Neuronal stem cell (in vitro differentiated cells): ENCODE measurements at regions not wholly inside any gene's neighbourhood (a gene's known extent, or its start where the extent isn't known, plus 50 kb on each side); places are given as distances from the start of the nearest gene placed in this dataset.

Source experiments
- DNase-seq: peaks from one replicate; pipeline ENCODE4 v3.0.0-alpha.2; 2013; ENCODE audit warnings: low spot score
- H2AFZ ChIP-seq: one replicate; pipeline ENCODE4 v1.6.1; 2013; ENCODE audit warnings: mild to moderate bottlenecking, low read length, inconsistent platforms
- H2AK5ac ChIP-seq: 2 replicates; pipeline ENCODE4 v1.6.1; 2013; ENCODE audit warnings: low read depth, mild to moderate bottlenecking, inconsistent platforms, low read length, moderate library complexity, mixed read lengths
- H2BK120ac ChIP-seq: 2 replicates; pipeline ENCODE4 v1.6.1; 2013; ENCODE audit warnings: low read depth, mild to moderate bottlenecking, inconsistent platforms, low read length, moderate library complexity, mixed read lengths
- H2BK12ac ChIP-seq: one replicate; pipeline ENCODE4 v1.6.1; 2013; ENCODE audit warnings: low read length, inconsistent platforms
- H2BK15ac ChIP-seq: 2 replicates; pipeline ENCODE4 v1.6.1; 2013; ENCODE audit warnings: mild to moderate bottlenecking, low read length, inconsistent platforms, mixed read lengths
- H2BK5ac ChIP-seq: one replicate; pipeline ENCODE4 v1.6.1; 2013; ENCODE audit warnings: inconsistent platforms, mild to moderate bottlenecking, low read length, moderate library complexity
- H3K14ac ChIP-seq: one replicate; pipeline ENCODE4 v1.6.1; 2013; ENCODE audit warnings: low read length, inconsistent platforms
- H3K18ac ChIP-seq: 2 replicates; pipeline ENCODE4 v1.6.1; 2013; ENCODE audit warnings: low read length, inconsistent platforms
- H3K23ac ChIP-seq: 2 replicates; pipeline ENCODE4 v1.6.1; 2013; ENCODE audit warnings: low read depth, mild to moderate bottlenecking, mixed read lengths, low read length, inconsistent platforms; ENCODE audit not compliant: poor library complexity
- H3K27ac ChIP-seq: replicated peaks from 3 replicates; pipeline ENCODE4 v1.5.1; 2013; ENCODE audit warnings: low read length, inconsistent platforms
- H3K27me3 ChIP-seq, 3 experiments: 2 replicates each; pipeline ENCODE4 v1.6.1; 2013; ENCODE audit warnings: low read length in 3 of 3, mild to moderate bottlenecking in 2 of 3, inconsistent platforms in 1 of 3, low read depth in 1 of 3, mixed read lengths in 1 of 3, moderate library complexity in 1 of 3; ENCODE audit not compliant: control insufficient read depth in 3 of 3, insufficient read depth in 3 of 3
- H3K36me3 ChIP-seq, 2 donors: replicated peaks in 1 of 2; 2 replicates each; pipeline ENCODE4 v1.6.1; 2013; ENCODE audit warnings: low read length in 2 of 2; ENCODE audit not compliant: control insufficient read depth in 2 of 2, insufficient read depth in 2 of 2
- H3K4ac ChIP-seq: 2 replicates; pipeline ENCODE4 v1.6.1; 2013; ENCODE audit warnings: inconsistent platforms, mild to moderate bottlenecking, low read length, moderate library complexity
- H3K4me1 ChIP-seq, 2 donors: 1 replicate in 1 of 2; 2 replicates in 1 of 2; pipeline ENCODE4 v1.6.1; 2013; ENCODE audit warnings: low read length in 2 of 2, low read depth in 1 of 2; ENCODE audit not compliant: control insufficient read depth in 2 of 2, insufficient read depth in 1 of 2
- H3K4me2 ChIP-seq: one replicate; pipeline ENCODE4 v1.6.1; 2013; ENCODE audit warnings: mild to moderate bottlenecking, low read length, inconsistent platforms; ENCODE audit not compliant: insufficient read depth, poor library complexity, severe bottlenecking
- H3K4me3 ChIP-seq, 2 donors: 2 replicates each; pipeline ENCODE4 v1.5.1; 2013; ENCODE audit warnings: low read length in 2 of 2, mild to moderate bottlenecking in 2 of 2, inconsistent platforms in 1 of 2, moderate library complexity in 1 of 2
- H3K79me1 ChIP-seq: one replicate; pipeline ENCODE4 v1.6.1; 2013; ENCODE audit warnings: low read depth, mild to moderate bottlenecking, inconsistent platforms, low read length, moderate library complexity
- H3K9ac ChIP-seq: one replicate; pipeline ENCODE4 v1.6.1; 2013; ENCODE audit warnings: mild to moderate bottlenecking, low read depth, low read length, inconsistent platforms; ENCODE audit not compliant: poor library complexity
- H3K9me3 ChIP-seq, 2 donors: replicated peaks in 1 of 2; 2 replicates each; pipeline versions ENCODE3 to v1.6.1; 2013; ENCODE audit warnings: low read length in 2 of 2, mild to moderate bottlenecking in 2 of 2, inconsistent platforms in 1 of 2, low read depth in 1 of 2, mixed read lengths in 1 of 2, moderate library complexity in 1 of 2; ENCODE audit not compliant: control insufficient read depth in 2 of 2, insufficient read depth in 1 of 2
- H4K8ac ChIP-seq: one replicate; pipeline ENCODE4 v1.6.1; 2013; ENCODE audit warnings: low read depth, mild to moderate bottlenecking, inconsistent platforms, low read length, moderate library complexity
- H4K91ac ChIP-seq: one replicate; pipeline ENCODE4 v1.6.1; 2013; ENCODE audit warnings: low read length, low read depth, mild to moderate bottlenecking, inconsistent platforms; ENCODE audit not compliant: poor library complexity
- WGBS, 2 donors: extraction: QIAGEN DNeasy Blood & Tissue Kit; methylation state at CpG; one replicate each; pipeline ENCODE4 v1.1.7; 2013; ENCODE audit warnings: missing lambda C conversion rate in 2 of 2, mixed read lengths in 1 of 2; ENCODE audit not compliant: insufficient read length in 2 of 2, insufficient replicate concordance in 1 of 2; ENCODE audit errors: extremely low coverage in 2 of 2; 5-methylcytosine and 5-hydroxymethylcytosine counted together

- Histone ChIP-seq H3K4me1 (peaks cover 20 to 35% of the 10 kb centered on the region in 2 donors), H3K4ac (no peak overlapping the region), H3K9ac (no peak overlapping the region), H3K9me3 (no peaks in the 10 kb centered on the region), H2BK120ac (no peak overlapping the region), H3K27me3 (no peaks in the 10 kb centered on the region), H3K18ac (peak overlapping the region; percentile 67), H3K79me1 (no peaks in the 10 kb centered on the region), H2BK12ac (no peak overlapping the region), H3K4me2 (peak overlapping the region; percentile 28), H2AFZ (peak overlapping the region; percentile 43), H4K91ac (no peak overlapping the region), H3K36me3 (no peaks in the 10 kb centered on the region), H2BK15ac (peak overlapping the region; percentile 10), H3K14ac (peak overlapping the region; percentile 73), H2BK5ac (no peak overlapping the region), H2AK5ac (peak overlapping the region; percentile 21), H3K4me3 (no peak overlapping the region), H4K8ac (no peak overlapping the region), H3K27ac (no peak overlapping the region), H3K23ac (no peak overlapping the region)
- WGBS, 2 donors = no CpG with 5 or more reads among the region's 15 CpGs
- no peak for DNase-seq
Observed at GRCh38 chr1:38269923-38270848, 223.6 kb upstream of the POU3F1 start.

GRCh38 chr1:38268226-38268625 lies 221.6 kb upstream of the POU3F1 start:
- Histone ChIP-seq H3K27me3 (peaks cover 0 to 8% (median 0%) of the 10 kb centered on the region in 3 experiments), H3K14ac (no peak overlapping the region), H2BK120ac (no peak overlapping the region), H3K9ac (no peak overlapping the region), H2AFZ (no peak overlapping the region), H3K9me3 (no peaks in the 10 kb centered on the region), H3K79me1 (no peaks in the 10 kb centered on the region), H3K4me3 (no peak overlapping the region), H3K18ac (peak overlapping the region; percentile 20), H2BK5ac (no peak overlapping the region), H2AK5ac (no peak overlapping the region), H3K27ac (no peak overlapping the region), H2BK15ac (no peak overlapping the region), H3K23ac (no peak overlapping the region), H4K91ac (no peak overlapping the region), H3K36me3 (no peaks in the 10 kb centered on the region), H3K4me2 (no peak overlapping the region), H3K4ac (no peak overlapping the region), H3K4me1 (peaks cover 14 to 20% of the 10 kb centered on the region in 2 donors), H2BK12ac (no peak overlapping the region), H4K8ac (no peak overlapping the region)
- whole genome bisulfite sequencing, 2 donors = no CpG with 5 or more reads among the region's 4 CpGs
- DNase-seq = no peak

- Histone ChIP-seq H3K23ac (no peak overlapping the region), H3K9me3 (no peaks in the 10 kb centered on the region), H3K4me1 (peaks cover 13 to 14% of the 10 kb centered on the region in 2 donors), H2BK120ac (no peak overlapping the region), H3K27ac (no peak overlapping the region), H2AK5ac (no peak overlapping the region), H4K8ac (no peak overlapping the region), H3K9ac (no peak overlapping the region), H2BK5ac (no peak overlapping the region), H3K14ac (no peak overlapping the region), H2AFZ (no peak overlapping the region), H3K4ac (no peak overlapping the region), H3K18ac (no peak overlapping the region), H3K27me3 (peaks cover 0 to 13% (median 0%) of the 10 kb centered on the region in 3 experiments), H2BK15ac (no peak overlapping the region), H3K4me3 (no peak overlapping the region), H3K4me2 (no peak overlapping the region), H3K79me1 (no peaks in the 10 kb centered on the region), H3K36me3 (no peaks in the 10 kb centered on the region), H4K91ac (no peak overlapping the region), H2BK12ac (no peak overlapping the region)
- no CpG with 5 or more reads among the region's 7 CpGs for WGBS, 2 donors
- no peak for DNase-seq
Observed at GRCh38 chr1:38267037-38268036, 220.7 kb upstream of the POU3F1 start.

GRCh38 chr1:38266197-38266520 lies 219.6 kb upstream of the POU3F1 start:
- DNase-seq = no peak
- Histone ChIP-seq H3K27ac (no peak overlapping the region), H2BK12ac (no peak overlapping the region), H4K91ac (no peak overlapping the region), H3K14ac (no peak overlapping the region), H3K79me1 (no peaks in the 10 kb centered on the region), H2BK5ac (no peak overlapping the region), H3K4me1 (peaks cover 7 to 10% of the 10 kb centered on the region in 2 donors), H3K9ac (no peak overlapping the region), H3K27me3 (peaks cover 0 to 25% (median 0%) of the 10 kb centered on the region in 3 experiments), H2AFZ (no peak overlapping the region), H3K4me2 (no peak overlapping the region), H3K36me3 (no peaks in the 10 kb centered on the region), H2BK120ac (no peak overlapping the region), H3K23ac (no peak overlapping the region), H4K8ac (no peak overlapping the region), H3K18ac (no peak overlapping the region), H3K4me3 (no peak overlapping the region), H2AK5ac (peak overlapping the region; percentile 36), H2BK15ac (no peak overlapping the region), H3K9me3 (no peaks in the 10 kb centered on the region), H3K4ac (no peak overlapping the region)
- no CpG with 5 or more reads among the region's 5 CpGs for whole genome bisulfite sequencing, 2 donors
